ENCODE measurements at regions not wholly inside any gene's neighbourhood (a gene's known extent, or its start where the extent isn't known, plus 50 kb on each side); places are given as distances from the start of the nearest gene placed in this dataset.

GRCh38 chr9:28720746-28721145, 1147.5 kb upstream of the C9orf72 start:
- H3K4me1 ChIP-seq (ENCODE audit: control insufficient read depth, insufficient read depth, low read length), result no peaks in the 10 kb centered on the region
- H3K36me3 ChIP-seq (ENCODE audit: control insufficient read depth in 2 of 2, insufficient read depth in 1 of 2, low read length in 2 of 2), result no peaks in the 10 kb centered on the region
- no peak overlapping the region for H3K4me3 ChIP-seq (ENCODE audit: low read depth, low read length)
- H3K27ac ChIP-seq (ENCODE audit: extremely low read depth, low read depth, low read length), result no peak overlapping the region
- no peaks in the 10 kb centered on the region for H3K9me3 ChIP-seq (ENCODE audit: control insufficient read depth, insufficient read depth, low read depth, low read length)
- TF ChIP-seq ZBTB8A (tag by site-specific recombination; IDR thresholded peaks at IDR 0.05) (no peak), ZNF777 (tag by site-specific recombination; IDR thresholded peaks at IDR 0.05; ENCODE audit: borderline replicate concordance) (no peak), ZNF664 (tag by site-specific recombination; IDR thresholded peaks at IDR 0.05) (no peak), SP2 (tag by site-specific recombination; IDR thresholded peaks at IDR 0.05) (no peak), ZNF768 (tag by site-specific recombination; IDR thresholded peaks at IDR 0.05) (no peak), ZFP69B (tag by site-specific recombination; IDR thresholded peaks at IDR 0.05) (no peak), ZNF24 (tag by site-specific recombination; IDR thresholded peaks at IDR 0.05) (no peak), ZNF48 (tag by site-specific recombination; IDR thresholded peaks at IDR 0.05) (no peak), TRIM28 (IDR thresholded peaks at IDR 0.05; ENCODE audit: borderline replicate concordance, low read length) (no peak), ZNF169 (tag by site-specific recombination; IDR thresholded peaks at IDR 0.05) (no peak), ZNF174 (tag by site-specific recombination; IDR thresholded peaks at IDR 0.05) (no peak), ZNF76 (tag by site-specific recombination; IDR thresholded peaks at IDR 0.05; ENCODE audit: borderline replicate concordance, low read depth) (no peak), ZSCAN5A (tag by site-specific recombination; IDR thresholded peaks at IDR 0.05) (no peak), ZNF555 (tag by site-specific recombination; conservative IDR thresholded peaks at IDR 0.05) (no peak), MEIS1 (CRISPR knock-in tag; IDR thresholded peaks at IDR 0.05; ENCODE audit: borderline replicate concordance) (no peak), ZNF211 (tag by site-specific recombination; IDR thresholded peaks at IDR 0.05; ENCODE audit: low read depth) (no peak)
- TF ChIP-seq, protein P1, sequence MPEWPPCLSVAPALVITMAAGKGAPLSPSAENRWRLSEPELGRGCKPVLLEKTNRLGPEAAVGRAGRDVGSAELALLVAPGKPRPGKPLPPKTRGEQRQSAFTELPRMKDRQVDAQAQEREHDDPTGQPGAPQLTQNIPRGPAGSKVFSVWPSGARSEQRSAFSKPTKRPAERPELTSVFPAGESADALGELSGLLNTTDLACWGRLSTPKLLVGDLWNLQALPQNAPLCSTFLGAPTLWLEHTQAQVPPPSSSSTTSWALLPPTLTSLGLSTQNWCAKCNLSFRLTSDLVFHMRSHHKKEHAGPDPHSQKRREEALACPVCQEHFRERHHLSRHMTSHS (tag by site-specific recombination; IDR thresholded peaks at IDR 0.05), result no peak
- TF ChIP-seq, protein P2, sequence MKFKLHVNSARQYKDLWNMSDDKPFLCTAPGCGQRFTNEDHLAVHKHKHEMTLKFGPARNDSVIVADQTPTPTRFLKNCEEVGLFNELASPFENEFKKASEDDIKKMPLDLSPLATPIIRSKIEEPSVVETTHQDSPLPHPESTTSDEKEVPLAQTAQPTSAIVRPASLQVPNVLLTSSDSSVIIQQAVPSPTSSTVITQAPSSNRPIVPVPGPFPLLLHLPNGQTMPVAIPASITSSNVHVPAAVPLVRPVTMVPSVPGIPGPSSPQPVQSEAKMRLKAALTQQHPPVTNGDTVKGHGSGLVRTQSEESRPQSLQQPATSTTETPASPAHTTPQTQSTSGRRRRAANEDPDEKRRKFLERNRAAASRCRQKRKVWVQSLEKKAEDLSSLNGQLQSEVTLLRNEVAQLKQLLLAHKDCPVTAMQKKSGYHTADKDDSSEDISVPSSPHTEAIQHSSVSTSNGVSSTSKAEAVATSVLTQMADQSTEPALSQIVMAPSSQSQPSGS (tag by site-specific recombination; IDR thresholded peaks at IDR 0.05; ENCODE audit: low read depth), result no peak
- TF ChIP-seq, protein P3, sequence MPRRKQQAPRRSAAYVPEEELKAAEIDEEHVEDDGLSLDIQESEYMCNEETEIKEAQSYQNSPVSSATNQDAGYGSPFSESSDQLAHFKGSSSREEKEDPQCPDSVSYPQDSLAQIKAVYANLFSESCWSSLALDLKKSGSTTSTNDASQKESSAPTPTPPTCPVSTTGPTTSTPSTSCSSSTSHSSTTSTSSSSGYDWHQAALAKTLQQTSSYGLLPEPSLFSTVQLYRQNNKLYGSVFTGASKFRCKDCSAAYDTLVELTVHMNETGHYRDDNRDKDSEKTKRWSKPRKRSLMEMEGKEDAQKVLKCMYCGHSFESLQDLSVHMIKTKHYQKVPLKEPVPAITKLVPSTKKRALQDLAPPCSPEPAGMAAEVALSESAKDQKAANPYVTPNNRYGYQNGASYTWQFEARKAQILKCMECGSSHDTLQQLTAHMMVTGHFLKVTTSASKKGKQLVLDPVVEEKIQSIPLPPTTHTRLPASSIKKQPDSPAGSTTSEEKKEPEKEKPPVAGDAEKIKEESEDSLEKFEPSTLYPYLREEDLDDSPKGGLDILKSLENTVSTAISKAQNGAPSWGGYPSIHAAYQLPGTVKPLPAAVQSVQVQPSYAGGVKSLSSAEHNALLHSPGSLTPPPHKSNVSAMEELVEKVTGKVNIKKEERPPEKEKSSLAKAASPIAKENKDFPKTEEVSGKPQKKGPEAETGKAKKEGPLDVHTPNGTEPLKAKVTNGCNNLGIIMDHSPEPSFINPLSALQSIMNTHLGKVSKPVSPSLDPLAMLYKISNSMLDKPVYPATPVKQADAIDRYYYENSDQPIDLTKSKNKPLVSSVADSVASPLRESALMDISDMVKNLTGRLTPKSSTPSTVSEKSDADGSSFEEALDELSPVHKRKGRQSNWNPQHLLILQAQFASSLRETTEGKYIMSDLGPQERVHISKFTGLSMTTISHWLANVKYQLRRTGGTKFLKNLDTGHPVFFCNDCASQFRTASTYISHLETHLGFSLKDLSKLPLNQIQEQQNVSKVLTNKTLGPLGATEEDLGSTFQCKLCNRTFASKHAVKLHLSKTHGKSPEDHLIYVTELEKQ (tag by site-specific recombination; IDR thresholded peaks at IDR 0.05; ENCODE audit: borderline replicate concordance), result no peak
- ChIA-PET CTCF (no interaction called here), POLR2A (no interaction called here)

DNA sequence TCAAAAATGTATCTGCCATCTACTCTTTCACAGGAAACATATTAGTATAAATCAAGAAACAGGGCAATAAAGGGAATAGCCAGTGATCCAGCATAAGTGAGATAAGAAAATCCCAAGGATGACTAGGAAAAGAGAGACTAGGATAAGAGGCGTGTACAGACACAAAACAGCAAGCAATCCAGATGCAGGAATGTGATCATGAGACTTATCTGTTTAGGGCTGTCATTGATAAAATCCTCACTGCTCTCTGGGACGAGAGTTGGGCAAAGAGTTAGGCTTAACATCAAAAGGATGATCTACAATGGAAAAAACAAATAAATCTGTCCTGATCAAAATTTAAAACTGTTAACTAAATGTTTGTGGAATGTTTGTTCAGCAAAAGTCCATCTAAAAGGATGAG, 1156.8 kb upstream of the C9orf72 start:
- H3K36me3 ChIP-seq (ENCODE audit: control insufficient read depth in 2 of 2, insufficient read depth in 1 of 2, low read length in 2 of 2), result no peaks in the 10 kb centered on the region
- H3K9me3 ChIP-seq (ENCODE audit: control insufficient read depth, insufficient read depth, low read depth, low read length), result no peaks in the 10 kb centered on the region
- ChIA-PET CTCF (no interaction called here), POLR2A (no interaction called here)
- no peak overlapping the region for H3K4me3 ChIP-seq (ENCODE audit: low read depth, low read length)
- no peak overlapping the region for H3K27ac ChIP-seq (ENCODE audit: extremely low read depth, low read depth, low read length)
- no peaks in the 10 kb centered on the region for H3K4me1 ChIP-seq (ENCODE audit: control insufficient read depth, insufficient read depth, low read length)
- TF ChIP-seq ZNF560 (tag by site-specific recombination; IDR thresholded peaks at IDR 0.05; ENCODE audit: borderline replicate concordance) (no peak), MEIS1 (CRISPR knock-in tag; IDR thresholded peaks at IDR 0.05; ENCODE audit: borderline replicate concordance) (no peak)
- TF ChIP-seq, protein P4, sequence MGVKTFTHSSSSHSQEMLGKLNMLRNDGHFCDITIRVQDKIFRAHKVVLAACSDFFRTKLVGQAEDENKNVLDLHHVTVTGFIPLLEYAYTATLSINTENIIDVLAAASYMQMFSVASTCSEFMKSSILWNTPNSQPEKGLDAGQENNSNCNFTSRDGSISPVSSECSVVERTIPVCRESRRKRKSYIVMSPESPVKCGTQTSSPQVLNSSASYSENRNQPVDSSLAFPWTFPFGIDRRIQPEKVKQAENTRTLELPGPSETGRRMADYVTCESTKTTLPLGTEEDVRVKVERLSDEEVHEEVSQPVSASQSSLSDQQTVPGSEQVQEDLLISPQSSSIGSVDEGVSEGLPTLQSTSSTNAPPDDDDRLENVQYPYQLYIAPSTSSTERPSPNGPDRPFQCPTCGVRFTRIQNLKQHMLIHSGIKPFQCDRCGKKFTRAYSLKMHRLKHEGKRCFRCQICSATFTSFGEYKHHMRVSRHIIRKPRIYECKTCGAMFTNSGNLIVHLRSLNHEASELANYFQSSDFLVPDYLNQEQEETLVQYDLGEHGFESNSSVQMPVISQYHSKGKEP (tag by site-specific recombination; IDR thresholded peaks at IDR 0.05), result no peak
- TF ChIP-seq, protein P5, sequence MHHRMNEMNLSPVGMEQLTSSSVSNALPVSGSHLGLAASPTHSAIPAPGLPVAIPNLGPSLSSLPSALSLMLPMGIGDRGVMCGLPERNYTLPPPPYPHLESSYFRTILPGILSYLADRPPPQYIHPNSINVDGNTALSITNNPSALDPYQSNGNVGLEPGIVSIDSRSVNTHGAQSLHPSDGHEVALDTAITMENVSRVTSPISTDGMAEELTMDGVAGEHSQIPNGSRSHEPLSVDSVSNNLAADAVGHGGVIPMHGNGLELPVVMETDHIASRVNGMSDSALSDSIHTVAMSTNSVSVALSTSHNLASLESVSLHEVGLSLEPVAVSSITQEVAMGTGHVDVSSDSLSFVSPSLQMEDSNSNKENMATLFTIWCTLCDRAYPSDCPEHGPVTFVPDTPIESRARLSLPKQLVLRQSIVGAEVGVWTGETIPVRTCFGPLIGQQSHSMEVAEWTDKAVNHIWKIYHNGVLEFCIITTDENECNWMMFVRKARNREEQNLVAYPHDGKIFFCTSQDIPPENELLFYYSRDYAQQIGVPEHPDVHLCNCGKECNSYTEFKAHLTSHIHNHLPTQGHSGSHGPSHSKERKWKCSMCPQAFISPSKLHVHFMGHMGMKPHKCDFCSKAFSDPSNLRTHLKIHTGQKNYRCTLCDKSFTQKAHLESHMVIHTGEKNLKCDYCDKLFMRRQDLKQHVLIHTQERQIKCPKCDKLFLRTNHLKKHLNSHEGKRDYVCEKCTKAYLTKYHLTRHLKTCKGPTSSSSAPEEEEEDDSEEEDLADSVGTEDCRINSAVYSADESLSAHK (tag by site-specific recombination; IDR thresholded peaks at IDR 0.05), result no peak

Measured in HEK293 (cell line).